HepG2 (cell line): ENCODE measurements at regions not wholly inside any gene's neighbourhood (a gene's known extent, or its start where the extent isn't known, plus 50 kb on each side); places are given as distances from the start of the nearest gene placed in this dataset.

ENCODE experiments used
- ATAC-seq: fragments of 200-7000 bp; cut with Tn5 transposase; 3 replicates; pipeline ENCODE4 v1.9.1; 2020; ENCODE audit warnings: mild to moderate bottlenecking, moderate library complexity
- BruUV-seq: library from RNA; stranded (reverse); fragments of 400-500 nt; replicated peaks from 2 replicates; lab custom pipeline; 2021; lab: Mats Ljungman, UMichigan
- CTCF ChIA-PET: fragments of 300-600 bp; formaldehyde crosslinking; extraction: SDS; loops from one replicate; lab custom pipeline; 2021; ENCODE audit warnings: low total read pairs, inconsistent platforms, low intra/inter-chr PET ratio; lab: Yijun Ruan, JAX
- POLR2A ChIA-PET: fragments of 350-600 bp; sonication (Branson Sonifier 250); formaldehyde crosslinking; loops from one replicate; lab custom pipeline; 2020; ENCODE audit warnings: antibody characterized with exemption, inconsistent platforms; lab: Yijun Ruan, JAX
- DNase-seq: peaks from one replicate; pipeline ENCODE4 v3.0.0-alpha.2; 2015; ENCODE audit warnings: low spot score
- FAIRE-seq: peaks from 3 replicates; lab custom pipeline; 2011; peaks lifted over from hg19 to GRCh38; lab: Jason Lieb, UNC
- H2AFZ ChIP-seq: one replicate; pipeline ENCODE4 v1.6.1; 2011; ENCODE audit warnings: low read length, inconsistent platforms
- H3K27ac ChIP-seq: fragments of 300-600 bp; 3 replicates; pipeline ENCODE4 v1.8.0; 2011; ENCODE audit warnings: mixed run types, mild to moderate bottlenecking, mixed read lengths, low read length, inconsistent platforms; ENCODE audit not compliant: insufficient read depth; ENCODE audit errors: extremely low read length
- H3K27me3 ChIP-seq, 2 experiments: fragments of 200-600 bp in 1 of 2; 2 replicates in 1 of 2; 3 replicates in 1 of 2; pipeline versions ENCODE4 v1.6.0 to v1.8.0; 2011; ENCODE audit warnings: low read length in 2 of 2, mild to moderate bottlenecking in 2 of 2, moderate library complexity in 2 of 2, inconsistent platforms in 1 of 2; ENCODE audit not compliant: insufficient read depth in 2 of 2, control insufficient read depth in 1 of 2
- H3K36me3 ChIP-seq, 2 experiments: fragments of 200-600 bp in 1 of 2; replicated peaks in 1 of 2; 2 replicates in 1 of 2; 3 replicates in 1 of 2; pipeline versions ENCODE4 v1.5.1 to v1.8.0; 2011; ENCODE audit warnings: low read length in 2 of 2, inconsistent platforms in 1 of 2; ENCODE audit not compliant: insufficient read depth in 2 of 2, control insufficient read depth in 1 of 2
- H3K4me1 ChIP-seq: 2 replicates; pipeline ENCODE4 v1.5.1; 2012; ENCODE audit warnings: low read length, inconsistent platforms; ENCODE audit not compliant: insufficient read depth
- H3K4me2 ChIP-seq: 2 replicates; pipeline ENCODE4 v1.6.0; 2011; ENCODE audit warnings: low read depth, low read length, inconsistent platforms
- H3K4me3 ChIP-seq, 3 experiments: fragments of 200-600 bp in 1 of 3; sonication (generic), shearing (Covaris generic) in 1 of 3; replicated peaks in 1 of 3; 2 replicates each; pipeline ENCODE4 v1.5.1; 2011 to 2016; ENCODE audit warnings: low read length in 3 of 3, inconsistent platforms in 2 of 3, low read depth in 2 of 3, mild to moderate bottlenecking in 2 of 3, control low read depth in 1 of 3, mixed read lengths in 1 of 3; ENCODE audit not compliant: insufficient read depth in 1 of 3
- H3K79me2 ChIP-seq: one replicate; pipeline ENCODE4 v1.6.1; 2011; ENCODE audit warnings: low read length, inconsistent platforms; ENCODE audit not compliant: insufficient read depth
- H3K9ac ChIP-seq: 2 replicates; pipeline ENCODE4 v1.6.0; 2011; ENCODE audit warnings: mild to moderate bottlenecking, low read depth, low read length, inconsistent platforms; ENCODE audit not compliant: insufficient read depth
- H3K9me3 ChIP-seq: 2 replicates; pipeline ENCODE4 v1.5.1; 2012; ENCODE audit warnings: mild to moderate bottlenecking, low read length
- H4K20me1 ChIP-seq: 2 replicates; pipeline ENCODE4 v1.6.0; 2011; ENCODE audit warnings: inconsistent platforms, mild to moderate bottlenecking, low read length, moderate library complexity; ENCODE audit not compliant: insufficient read depth
- CEBPB ChIP-seq: IDR thresholded peaks from 2 replicates; pipeline ENCODE4 v1.6.1; 2011; ENCODE audit warnings: low read depth, low read length, improper control_type of control experiment, borderline replicate concordance
- FOXC1 ChIP-seq: sonication (generic); formaldehyde crosslinking; IDR thresholded peaks from 2 replicates; pipeline ENCODE4 v1.8.0; 2022; ENCODE audit warnings: mild to moderate bottlenecking, missing genetic modification reagents, borderline replicate concordance
- GPN1 ChIP-seq: sonication (generic); formaldehyde crosslinking; IDR thresholded peaks from 2 replicates; pipeline ENCODE4 v1.5.1; 2020; ENCODE audit warnings: missing genetic modification reagents, borderline replicate concordance
- RARA ChIP-seq: IDR thresholded peaks from 2 replicates; pipeline ENCODE4 v1.6.1; 2016; ENCODE audit warnings: missing genetic modification reagents, missing compliant biosample characterization
- SCMH1 ChIP-seq: sonication (generic); formaldehyde crosslinking; IDR thresholded peaks from 2 replicates; pipeline ENCODE4 v1.9.0; 2021; ENCODE audit warnings: missing genetic modification reagents, mild to moderate bottlenecking, borderline replicate concordance
- ZBED4 ChIP-seq: sonication (generic); formaldehyde crosslinking; IDR thresholded peaks from 2 replicates; pipeline ENCODE4 v1.4.0; 2020; ENCODE audit warnings: missing genetic modification reagents, borderline replicate concordance
- ZGPAT ChIP-seq: IDR thresholded peaks from 2 replicates; pipeline ENCODE4 v1.6.1; 2016; ENCODE audit warnings: mild to moderate bottlenecking
- ZNF18 ChIP-seq: sonication (generic); formaldehyde crosslinking; IDR thresholded peaks from 2 replicates; pipeline ENCODE4 v1.8.0; 2022; ENCODE audit warnings: mild to moderate bottlenecking, missing genetic modification reagents; ENCODE audit not compliant: insufficient replicate concordance
- ZNF337 ChIP-seq: sonication (generic); formaldehyde crosslinking; IDR thresholded peaks from 2 replicates; pipeline ENCODE4 v1.5.1; 2020; ENCODE audit warnings: missing genetic modification reagents, low read depth, mild to moderate bottlenecking, borderline replicate concordance
- ZNF34 ChIP-seq: sonication (generic); formaldehyde crosslinking; IDR thresholded peaks from 2 replicates; pipeline ENCODE4 v1.4.0; 2020; ENCODE audit warnings: mild to moderate bottlenecking, missing genetic modification reagents, borderline replicate concordance
- ZNF432 ChIP-seq: sonication (generic); formaldehyde crosslinking; IDR thresholded peaks from 2 replicates; pipeline ENCODE4 v1.5.0; 2020; ENCODE audit warnings: missing genetic modification reagents, mild to moderate bottlenecking, borderline replicate concordance
- ZNF530 ChIP-seq: sonication (generic); formaldehyde crosslinking; IDR thresholded peaks from 2 replicates; pipeline ENCODE4 v1.5.0; 2020; ENCODE audit warnings: low read depth, mild to moderate bottlenecking, missing genetic modification reagents
- ZNF83 ChIP-seq: sonication (generic); formaldehyde crosslinking; IDR thresholded peaks from 2 replicates; pipeline ENCODE4 v1.4.0; 2020; ENCODE audit warnings: missing genetic modification reagents, mild to moderate bottlenecking, borderline replicate concordance
- ZSCAN31 ChIP-seq: sonication (generic); formaldehyde crosslinking; IDR thresholded peaks from 2 replicates; pipeline ENCODE4 v1.5.0; 2020; ENCODE audit warnings: low read depth, mild to moderate bottlenecking, missing genetic modification reagents
- WGBS: methylation state at CpG from one replicate; pipeline ENCODE4 v1.1.6; 2017; ENCODE audit warnings: low lambda C conversion rate; 5-methylcytosine and 5-hydroxymethylcytosine counted together
- in situ Hi-C: cut with HindIII; loops from 2 replicates; pipeline ENCODE4 v1.10.0; 2017; ENCODE audit warnings: low pct_unique_long_range_greater_than_20kb; ENCODE audit not compliant: extremely low pct_ligation_motif_present
- intact Hi-C: fragments of 100-400 bp; cut with micrococcal nuclease; formaldehyde crosslinking; loops from one replicate; pipeline ENCODE4 v1.10.0; 2022; ENCODE audit not compliant: unreplicated experiment
- TF ChIP-seq, protein P1 (sequence below): sonication (generic); formaldehyde crosslinking; IDR thresholded peaks from 2 replicates; pipeline ENCODE4 v1.4.0; 2020; ENCODE audit warnings: missing genetic modification reagents

- Histone ChIP-seq H3K4me2 (peak overlapping the region; percentile 40), H3K79me2 (no peaks in the 10 kb centered on the region), H3K9me3 (peaks cover 8% of the 10 kb centered on the region; the same call in 1 of the 2 replicates), H3K4me3 (no peak overlapping the region), H3K4me1 (peaks cover 25% of the 10 kb centered on the region), H3K9ac (no peak overlapping the region), H3K27ac (peak overlapping the region; percentile 37), H3K36me3 (no peaks in the 10 kb centered on the region), H4K20me1 (no peaks in the 10 kb centered on the region), H2AFZ (no peak overlapping the region), H3K27me3 (peaks cover 5 to 41% of the 10 kb centered on the region in 2 experiments; a peak in 3 of 5 replicates)
- POLR2A ChIA-PET, result interaction anchor here (0.8 to 1.7 kb wide), 4 partner anchors 10 to 34 kb away, joined by 3 to 5 read pairs (median 4); no protein-coding TSS in a partner anchor
- in situ Hi-C loops (no loop called here), intact Hi-C loops (no loop called here)
- FAIRE-seq, result no peak
- CTCF ChIA-PET, result no interaction called here
- 45% methylated on average over 6 of the region's 11 CpGs for WGBS
- DNase-seq, result peak; percentile 84
- BruUV-seq, result no TSS peak
- ATAC-seq, result peak; percentile 78
- no peak for TF ChIP-seq ZNF337 (CRISPR knock-in tag)
- no peak for TF ChIP-seq CEBPB
- TF ChIP-seq GPN1, result no peak
- TF ChIP-seq RARA, result peak; percentile 85
- TF ChIP-seq ZNF34 (CRISPR knock-in tag), result no peak
- no peak for TF ChIP-seq ZNF18 (CRISPR knock-in tag)
- TF ChIP-seq, protein P1, sequence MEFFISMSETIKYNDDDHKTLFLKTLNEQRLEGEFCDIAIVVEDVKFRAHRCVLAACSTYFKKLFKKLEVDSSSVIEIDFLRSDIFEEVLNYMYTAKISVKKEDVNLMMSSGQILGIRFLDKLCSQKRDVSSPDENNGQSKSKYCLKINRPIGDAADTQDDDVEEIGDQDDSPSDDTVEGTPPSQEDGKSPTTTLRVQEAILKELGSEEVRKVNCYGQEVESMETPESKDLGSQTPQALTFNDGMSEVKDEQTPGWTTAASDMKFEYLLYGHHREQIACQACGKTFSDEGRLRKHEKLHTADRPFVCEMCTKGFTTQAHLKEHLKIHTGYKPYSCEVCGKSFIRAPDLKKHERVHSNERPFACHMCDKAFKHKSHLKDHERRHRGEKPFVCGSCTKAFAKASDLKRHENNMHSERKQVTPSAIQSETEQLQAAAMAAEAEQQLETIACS (CRISPR knock-in tag), result no peak
- no peak for TF ChIP-seq FOXC1 (CRISPR knock-in tag)
- no peak for TF ChIP-seq ZSCAN31 (CRISPR knock-in tag)
- no peak for TF ChIP-seq ZNF83
- no peak for TF ChIP-seq ZNF432 (CRISPR knock-in tag)
- 0 out of 2 replicates have a peak, but pooled peaks have one; percentile 32 for TF ChIP-seq ZGPAT
- 0 out of 2 replicates have a peak, but pooled peaks have one; percentile 13 for TF ChIP-seq SCMH1 (CRISPR knock-in tag)
- no peak for TF ChIP-seq ZBED4
- TF ChIP-seq ZNF530 (CRISPR knock-in tag), result no peak
Measured at GRCh38 chr16:86664522-86665318, 86.4 kb downstream of the FOXL1 start.
